PC-9 (cell line): ENCODE measurements at regions not wholly inside any gene's neighbourhood (a gene's known extent, or its start where the extent isn't known, plus 50 kb on each side); places are given as distances from the start of the nearest gene placed in this dataset.

Experiments used
- CTCF ChIP-seq: fragments of 200-600 bp; sonication (generic); conservative IDR thresholded peaks from 2 replicates; pipeline ENCODE4 v1.6.1; 2017; ENCODE audit warnings: mixed run types, antibody characterized with exemption, mild to moderate bottlenecking, moderate library complexity
- EZH2 ChIP-seq: fragments of 200-600 bp; sonication (generic); IDR thresholded peaks from 2 replicates; pipeline ENCODE4 v1.8.0; 2017; ENCODE audit warnings: antibody characterized with exemption, low read depth

- no peak for TF ChIP-seq CTCF
- TF ChIP-seq EZH2 = no peak
These were observed 241.4 kb downstream of the FOXG1 start for GRCh38 chr14:29007990-29008389.
